Erythroblast (primary cell): ENCODE measurements at regions not wholly inside any gene's neighbourhood (a gene's known extent, or its start where the extent isn't known, plus 50 kb on each side); places are given as distances from the start of the nearest gene placed in this dataset.

Experiments
- GATA1 ChIP-seq: IDR thresholded peaks from 2 replicates; pipeline ENCODE4 v1.6.1; 2011; ENCODE audit warnings: low read depth, mild to moderate bottlenecking, control low read depth, low read length, moderate library complexity
- POLR2A ChIP-seq: IDR thresholded peaks from 2 replicates; pipeline ENCODE4 v1.6.1; 2011; ENCODE audit warnings: mild to moderate bottlenecking, low read length

- no peak for TF ChIP-seq POLR2A
- TF ChIP-seq GATA1 = no peak
Measured at GRCh38 chr1:101548376-101548775, 311.6 kb downstream of the S1PR1 start.
